ENCODE measurements at regions not wholly inside any gene's neighbourhood (a gene's known extent, or its start where the extent isn't known, plus 50 kb on each side); places are given as distances from the start of the nearest gene placed in this dataset.

DNA sequence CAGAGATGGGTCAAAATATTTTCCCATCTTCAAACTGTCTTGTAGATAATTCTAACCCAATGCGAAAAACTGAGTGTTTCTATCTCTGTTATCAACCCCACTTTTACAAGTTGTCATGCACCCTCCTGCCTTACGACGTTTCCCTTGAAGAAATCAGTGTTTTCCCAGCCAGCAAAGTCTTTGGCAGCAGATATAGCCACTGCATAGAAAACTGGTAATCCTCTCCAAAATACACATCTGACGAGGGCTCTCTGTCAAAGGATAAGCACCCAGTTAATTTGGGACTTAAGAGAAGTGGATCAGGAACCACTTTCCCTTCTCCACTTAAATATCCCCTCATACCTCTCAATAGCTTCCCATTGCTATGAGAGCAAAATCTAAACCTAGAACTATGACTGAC is 351.9 kb upstream of the MIR17HG start:
- TF ChIP-seq, protein P1, sequence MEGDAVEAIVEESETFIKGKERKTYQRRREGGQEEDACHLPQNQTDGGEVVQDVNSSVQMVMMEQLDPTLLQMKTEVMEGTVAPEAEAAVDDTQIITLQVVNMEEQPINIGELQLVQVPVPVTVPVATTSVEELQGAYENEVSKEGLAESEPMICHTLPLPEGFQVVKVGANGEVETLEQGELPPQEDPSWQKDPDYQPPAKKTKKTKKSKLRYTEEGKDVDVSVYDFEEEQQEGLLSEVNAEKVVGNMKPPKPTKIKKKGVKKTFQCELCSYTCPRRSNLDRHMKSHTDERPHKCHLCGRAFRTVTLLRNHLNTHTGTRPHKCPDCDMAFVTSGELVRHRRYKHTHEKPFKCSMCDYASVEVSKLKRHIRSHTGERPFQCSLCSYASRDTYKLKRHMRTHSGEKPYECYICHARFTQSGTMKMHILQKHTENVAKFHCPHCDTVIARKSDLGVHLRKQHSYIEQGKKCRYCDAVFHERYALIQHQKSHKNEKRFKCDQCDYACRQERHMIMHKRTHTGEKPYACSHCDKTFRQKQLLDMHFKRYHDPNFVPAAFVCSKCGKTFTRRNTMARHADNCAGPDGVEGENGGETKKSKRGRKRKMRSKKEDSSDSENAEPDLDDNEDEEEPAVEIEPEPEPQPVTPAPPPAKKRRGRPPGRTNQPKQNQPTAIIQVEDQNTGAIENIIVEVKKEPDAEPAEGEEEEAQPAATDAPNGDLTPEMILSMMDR (IDR thresholded peaks at IDR 0.05), result no peak
- no peak for TF ChIP-seq POLR2A (IDR thresholded peaks at IDR 0.05)
